AG10803 (cell line): ENCODE measurements at regions not wholly inside any gene's neighbourhood (a gene's known extent, or its start where the extent isn't known, plus 50 kb on each side); places are given as distances from the start of the nearest gene placed in this dataset.
A peak's percentile ranks its signal among the peaks of the same experiment; 100 is the strongest.

Experiments
- DNase-seq: peaks from one replicate; pipeline ENCODE4 v3.0.0; 2010; ENCODE audit warnings: low read depth
- H3K4me3 ChIP-seq: 2 replicates; pipeline ENCODE4 v1.5.1; 2011; ENCODE audit warnings: mild to moderate bottlenecking, low read length, control low read depth
- CTCF ChIP-seq: conservative IDR thresholded peaks from 2 replicates; pipeline ENCODE4 v1.5.1; 2011; ENCODE audit warnings: mild to moderate bottlenecking, low read length, control low read depth, inconsistent platforms

DNA sequence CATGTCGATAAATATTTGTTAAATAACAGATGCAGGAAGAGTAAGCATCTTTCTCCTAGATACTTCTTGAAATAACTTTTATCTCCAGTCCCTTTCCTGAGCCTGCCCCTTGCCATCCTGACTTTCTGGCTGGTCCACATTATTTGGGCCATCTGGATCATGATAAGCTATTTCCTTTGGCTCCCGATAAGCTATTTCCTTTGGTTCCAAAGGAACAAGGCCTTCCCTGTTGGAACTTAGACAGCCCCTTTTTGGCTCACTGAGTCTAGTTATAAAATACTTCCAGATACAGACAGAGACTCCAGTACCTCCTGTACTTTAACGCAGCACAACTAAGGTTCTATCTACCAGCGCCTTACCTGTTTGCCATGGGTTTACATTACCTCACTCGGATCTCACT is 205.3 kb upstream of the CCDC150 start:
- H3K4me3 ChIP-seq, result no peak overlapping the region
- no peak for DNase-seq
- TF ChIP-seq CTCF, result no peak

GRCh38 chr2:196435189-196435588 is 204.3 kb upstream of the CCDC150 start:
- DNase-seq, result peak; percentile 15
- H3K4me3 ChIP-seq, result no peak overlapping the region
- TF ChIP-seq CTCF, result no peak

DNA sequence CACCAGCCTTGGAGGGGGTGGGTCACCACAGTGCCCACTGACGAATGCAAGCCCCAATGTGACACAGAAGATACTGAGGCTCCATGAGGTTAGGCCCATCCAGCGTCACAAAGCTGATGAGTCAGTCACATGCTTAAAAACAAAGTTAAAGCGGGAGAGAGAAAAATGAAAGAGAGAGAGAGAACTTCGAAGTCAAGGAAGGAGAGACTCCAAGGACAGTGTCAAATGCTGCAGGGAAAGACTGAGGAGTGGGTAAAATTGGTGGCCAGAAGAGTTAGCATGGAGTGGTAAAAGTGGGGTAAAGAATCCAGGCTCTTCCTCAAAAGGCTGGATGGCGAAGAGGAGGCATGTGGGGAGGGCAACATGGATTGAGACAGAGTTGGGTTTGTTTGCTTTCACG is 201.9 kb upstream of the CCDC150 start:
- TF ChIP-seq CTCF, result no peak
- no peak for DNase-seq
- H3K4me3 ChIP-seq, result no peak overlapping the region

- H3K4me3 ChIP-seq, result no peak overlapping the region
- no peak for TF ChIP-seq CTCF
- no peak for DNase-seq
Observed at GRCh38 chr2:196439760-196440159, 199.8 kb upstream of the CCDC150 start.

DNA sequence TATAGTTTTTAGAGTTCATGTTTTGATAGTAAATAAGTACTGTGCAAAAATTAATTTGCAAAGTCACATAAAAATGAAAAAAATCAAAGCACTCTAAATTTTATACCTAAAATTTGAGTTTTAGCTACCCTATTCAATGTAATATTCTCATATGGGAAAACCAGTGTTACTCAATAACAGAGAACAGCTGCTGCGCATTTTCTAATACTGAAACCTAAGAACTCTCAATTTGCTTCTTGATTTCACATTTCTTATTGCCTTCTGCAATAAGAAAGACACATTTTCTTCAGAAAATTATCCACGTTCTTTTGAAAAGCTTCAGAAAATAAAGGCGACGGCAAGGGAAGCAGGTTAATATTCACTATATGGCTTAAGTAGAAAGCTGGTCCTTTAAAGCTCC is 199.1 kb upstream of the CCDC150 start:
- no peak overlapping the region for H3K4me3 ChIP-seq
- DNase-seq, result no peak
- no peak for TF ChIP-seq CTCF

GRCh38 chr2:196441527-196441926 is 198.0 kb upstream of the CCDC150 start:
- no peak for TF ChIP-seq CTCF
- no peak for DNase-seq
- no peak overlapping the region for H3K4me3 ChIP-seq

DNA sequence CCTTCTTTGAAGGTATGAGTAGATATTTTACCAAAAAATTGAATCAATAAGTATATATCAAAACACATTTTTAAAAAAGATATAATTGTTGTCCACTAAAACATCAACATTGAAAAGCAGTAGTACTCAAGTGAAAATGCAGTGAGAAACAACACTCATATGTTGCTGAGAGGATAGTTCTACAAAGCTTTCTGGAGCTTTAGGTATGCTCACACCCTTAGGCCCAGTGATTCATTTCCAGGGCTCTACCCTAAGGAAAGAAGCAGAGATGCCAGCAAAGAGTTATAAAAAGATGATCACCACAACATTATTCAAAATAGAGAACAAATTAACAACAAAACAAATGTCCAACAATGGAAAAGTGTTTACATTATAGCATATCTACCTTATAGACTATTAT is 197.3 kb upstream of the CCDC150 start:
- no peak for TF ChIP-seq CTCF
- no peak overlapping the region for H3K4me3 ChIP-seq
- peak; percentile 5 for DNase-seq
